Glomerular visceral epithelial cell (primary cell): ENCODE measurements at regions not wholly inside any gene's neighbourhood (a gene's known extent, or its start where the extent isn't known, plus 50 kb on each side); places are given as distances from the start of the nearest gene placed in this dataset.
"Not testable (repeated sequence)": the region's sequence is repeated elsewhere in the genome, so short reads cannot be mapped to it uniquely, and the experiment has no call there.

ENCODE experiments used
- DNase-seq: peaks from one replicate; pipeline ENCODE4 v3.0.0-alpha.2; 2016; ENCODE audit errors: extremely low spot score

DNA sequence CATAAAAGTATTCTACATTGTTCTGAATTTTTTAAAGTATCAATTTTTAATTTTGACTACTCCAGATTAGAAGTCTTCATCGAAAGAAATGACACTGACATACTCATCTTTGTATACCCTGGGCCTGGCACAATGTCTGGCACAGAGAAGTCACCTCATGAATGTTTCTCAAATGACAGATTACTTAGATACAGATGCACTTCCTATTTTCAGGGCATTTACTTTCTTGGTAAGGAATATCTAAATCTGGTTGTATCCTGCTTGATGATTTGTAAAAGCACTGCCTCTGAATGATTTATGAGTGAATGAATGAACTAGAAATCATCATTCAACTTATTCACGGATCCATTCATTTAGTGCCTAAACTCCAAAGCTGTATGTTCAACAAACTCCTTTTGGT, 1784.7 kb downstream of the LRRC4C start:
- no peak for DNase-seq

DNA sequence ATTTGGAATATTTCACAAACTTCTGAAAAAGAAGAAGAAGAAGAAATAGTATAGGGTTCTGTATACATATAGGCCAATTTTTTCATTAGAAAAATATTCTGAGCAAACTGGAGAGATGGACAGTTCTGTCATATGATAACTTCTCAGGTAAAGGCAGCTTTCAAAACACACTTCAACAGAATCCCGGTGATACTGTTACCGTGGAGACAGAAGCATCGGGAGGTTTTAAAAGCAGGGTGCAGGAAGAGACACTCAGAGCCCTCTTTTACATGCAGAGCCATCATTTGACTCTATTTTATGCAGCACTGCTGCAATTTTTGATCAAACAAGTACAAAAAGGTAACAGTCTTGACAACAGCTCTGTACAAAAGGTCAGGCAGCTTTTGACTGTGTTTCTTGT, 1785.4 kb downstream of the LRRC4C start:
- no peak for DNase-seq

DNA sequence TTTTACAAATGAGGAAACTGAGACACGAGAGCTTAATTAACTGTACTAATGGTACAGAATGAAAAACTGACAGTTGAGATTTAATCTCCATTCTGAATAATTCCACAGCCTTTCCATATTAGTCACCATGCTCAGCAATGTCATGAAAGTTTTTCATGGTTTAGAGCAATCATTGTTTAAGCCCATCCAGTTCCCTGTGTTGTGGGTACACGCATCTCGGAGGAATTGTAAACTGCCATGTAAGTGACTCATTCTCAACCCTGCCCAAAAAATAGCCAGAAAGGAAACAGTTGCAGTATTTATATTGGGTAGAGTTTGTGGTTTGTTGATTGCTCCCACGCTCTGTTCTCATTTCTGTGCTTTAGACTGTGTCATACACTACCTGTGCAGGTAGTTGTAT, 1790.8 kb downstream of the LRRC4C start:
- DNase-seq: no peak

DNA sequence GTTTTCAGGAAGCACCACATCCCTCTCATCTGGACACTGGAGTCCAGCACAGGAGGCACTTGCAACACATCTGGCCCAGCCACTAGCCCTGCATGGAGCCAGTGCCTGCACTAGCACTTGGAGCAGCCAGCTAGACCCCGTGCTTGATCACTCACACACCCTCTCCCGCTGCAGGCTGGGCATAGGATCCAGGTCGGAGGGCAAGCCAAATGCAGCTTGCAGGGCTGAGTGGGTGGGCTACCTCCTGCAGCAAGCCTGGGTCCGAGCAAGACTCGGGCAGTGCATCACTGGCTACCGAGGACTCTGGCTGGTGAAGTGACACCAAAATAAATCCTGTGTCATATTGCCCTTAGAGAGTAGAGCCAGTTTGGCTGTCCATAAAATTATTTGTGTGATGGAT, 1795.4 kb downstream of the LRRC4C start:
- DNase-seq: no peak

DNA sequence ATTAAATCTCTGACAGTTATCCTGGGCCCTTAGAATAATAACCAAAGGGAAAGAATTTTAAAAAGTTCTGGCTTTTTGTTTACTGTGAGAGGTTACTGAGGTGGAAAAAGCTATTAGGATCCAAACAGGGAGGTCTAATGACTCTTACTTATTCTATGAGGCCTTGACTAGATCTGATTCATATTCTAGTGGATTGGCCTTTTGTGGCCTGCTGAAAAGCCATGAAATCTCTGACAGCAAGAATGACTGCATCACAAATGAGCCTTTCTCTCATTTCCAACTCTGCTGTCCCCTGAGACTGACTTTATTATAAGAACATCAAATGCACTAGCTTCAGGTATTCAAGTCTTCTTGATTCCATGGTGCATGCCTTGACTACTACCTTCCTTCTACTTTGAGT, 1797.6 kb downstream of the LRRC4C start:
- no peak for DNase-seq

DNA sequence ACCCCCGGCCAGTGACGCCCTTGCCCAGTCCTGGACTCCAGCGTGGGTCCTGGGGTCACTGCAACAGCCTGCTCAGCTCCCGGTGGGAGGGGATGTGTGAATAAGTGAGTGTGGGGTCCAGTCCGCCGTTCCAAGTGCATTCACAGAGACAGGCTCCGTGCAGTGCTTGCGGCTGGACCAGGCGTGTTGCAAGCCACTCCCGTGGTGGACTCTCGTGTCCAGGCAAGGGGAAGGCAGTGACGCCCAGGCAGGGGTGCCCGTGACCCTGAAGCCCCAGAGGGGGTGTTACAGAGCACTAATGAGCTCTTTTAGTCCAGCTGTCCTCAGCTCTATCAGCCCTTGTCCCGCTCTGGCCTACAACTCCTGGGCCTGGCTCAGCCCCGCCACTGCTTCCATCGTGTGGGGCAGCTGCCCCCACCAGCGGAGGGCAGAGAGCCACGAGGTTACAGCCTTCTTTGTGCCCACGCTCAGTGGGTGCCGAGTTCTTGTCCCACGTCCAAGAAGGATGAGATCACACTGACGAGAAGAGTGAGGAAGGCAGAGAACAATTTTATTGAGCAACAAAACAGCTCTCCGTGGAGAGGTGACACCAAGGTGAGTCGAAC, 1807.5 kb downstream of the LRRC4C start:
- DNase-seq: no peak

DNA sequence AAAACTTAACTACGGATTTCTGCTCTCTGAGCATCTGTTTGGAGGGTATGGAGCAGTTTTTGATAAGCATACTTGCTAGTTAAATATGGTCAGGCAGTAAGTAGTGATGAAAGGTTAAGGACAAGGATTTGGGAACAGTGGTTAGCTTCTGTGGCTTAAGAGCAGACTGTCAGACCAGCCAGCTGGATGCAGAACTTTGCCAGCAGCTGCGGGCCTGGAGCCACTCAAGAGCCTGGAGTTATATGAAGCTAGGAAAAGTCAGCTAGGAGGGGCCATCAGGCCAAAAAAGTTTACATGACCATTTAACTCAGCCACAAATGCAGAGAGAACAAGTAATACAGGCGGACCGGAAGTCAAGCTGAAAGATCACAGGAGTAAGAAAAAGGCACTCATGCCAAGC, 1817.7 kb downstream of the LRRC4C start:
- no peak for DNase-seq

DNA sequence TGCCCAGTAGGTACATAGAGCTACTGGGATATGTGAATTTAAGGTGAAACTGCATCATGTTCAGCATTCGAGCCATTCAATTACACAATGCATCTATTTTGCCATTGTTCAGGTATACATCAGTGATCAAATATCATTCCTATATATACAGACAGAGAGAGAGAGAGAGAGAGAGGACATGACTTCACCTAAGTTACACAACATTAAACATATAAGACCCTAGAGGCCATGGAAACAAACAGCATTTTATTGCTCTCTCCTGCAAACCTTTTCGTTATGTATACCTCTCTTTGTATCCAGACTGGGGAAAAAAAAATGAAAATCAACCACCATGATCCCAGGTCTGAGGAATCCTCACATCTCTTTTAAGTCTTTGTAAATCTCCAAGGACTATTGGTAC, 1829.1 kb downstream of the LRRC4C start:
- DNase-seq: no peak

DNA sequence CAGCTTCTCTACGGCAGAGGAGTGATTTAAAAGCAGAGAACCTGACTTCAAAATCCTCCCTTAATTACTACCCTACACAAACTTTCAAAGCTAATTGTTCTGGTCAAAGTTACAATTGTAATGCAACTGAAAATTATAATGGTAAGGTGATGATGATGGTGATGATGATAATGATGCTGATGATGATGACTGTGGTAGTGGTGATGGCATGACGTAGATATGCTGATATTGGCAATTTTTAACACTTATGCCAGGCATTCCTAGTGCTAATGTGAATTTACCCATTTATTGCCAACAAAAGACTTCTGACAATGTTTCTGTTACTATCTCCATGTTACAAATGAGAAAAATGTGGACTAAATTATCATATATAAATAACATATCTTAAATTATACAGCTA, 1831.1 kb downstream of the LRRC4C start:
- DNase-seq: no peak

DNA sequence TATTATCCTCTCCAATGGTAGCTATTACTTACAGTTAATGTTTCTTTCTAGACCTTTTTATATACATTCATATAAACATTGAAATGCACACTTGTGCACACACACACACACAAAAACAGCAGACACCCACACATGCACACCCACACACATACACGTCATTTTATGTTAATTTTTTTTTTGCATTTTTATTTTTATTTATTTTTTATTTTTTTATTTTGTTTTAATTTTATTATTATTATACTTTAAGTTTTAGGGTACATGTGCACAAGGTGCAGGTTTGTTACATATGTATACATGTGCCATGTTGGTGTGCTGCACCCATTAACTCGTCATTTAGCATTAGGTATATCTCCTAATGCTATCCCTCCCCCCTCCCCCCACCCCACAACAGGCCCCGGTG, 1839.1 kb downstream of the LRRC4C start:
- not testable (repeated sequence) for DNase-seq

DNA sequence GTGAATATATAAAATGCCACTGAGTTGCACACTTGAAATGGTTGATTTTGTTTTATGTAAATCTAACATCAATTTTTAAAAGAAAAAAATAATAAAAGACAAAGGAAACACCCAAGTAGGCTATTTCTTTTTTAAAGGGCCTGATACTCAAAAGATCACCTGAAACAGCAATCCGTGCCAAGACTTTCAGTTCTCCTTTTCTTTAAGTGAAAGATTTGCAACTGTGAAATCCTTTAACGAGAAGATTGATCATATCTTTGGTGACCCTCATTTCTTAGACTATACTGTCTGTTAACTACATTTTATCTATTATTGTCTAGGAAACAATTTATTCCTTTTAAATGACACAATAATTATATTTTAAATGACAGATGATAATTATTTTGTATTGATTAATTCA, 1841.5 kb downstream of the LRRC4C start:
- no peak for DNase-seq

DNA sequence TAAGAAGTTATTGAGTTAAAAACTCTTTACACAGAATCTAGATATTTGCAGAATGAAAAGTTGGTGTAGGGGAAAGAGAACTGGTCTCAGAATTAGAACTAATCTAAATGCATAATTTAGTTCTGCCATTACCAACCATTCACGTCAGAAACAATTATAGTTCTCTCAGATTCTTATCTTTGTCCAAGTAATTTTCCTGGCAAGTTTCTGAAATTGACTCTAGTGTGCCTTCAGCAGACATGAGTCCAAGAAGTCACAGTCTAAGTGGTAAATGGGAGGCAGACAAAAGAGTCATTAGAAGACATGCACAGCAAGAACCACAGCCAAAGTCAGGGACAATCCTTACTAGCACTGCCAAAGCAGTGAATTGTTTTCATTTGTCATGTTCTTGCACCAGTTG, 1870.1 kb downstream of the LRRC4C start:
- no peak for DNase-seq

DNA sequence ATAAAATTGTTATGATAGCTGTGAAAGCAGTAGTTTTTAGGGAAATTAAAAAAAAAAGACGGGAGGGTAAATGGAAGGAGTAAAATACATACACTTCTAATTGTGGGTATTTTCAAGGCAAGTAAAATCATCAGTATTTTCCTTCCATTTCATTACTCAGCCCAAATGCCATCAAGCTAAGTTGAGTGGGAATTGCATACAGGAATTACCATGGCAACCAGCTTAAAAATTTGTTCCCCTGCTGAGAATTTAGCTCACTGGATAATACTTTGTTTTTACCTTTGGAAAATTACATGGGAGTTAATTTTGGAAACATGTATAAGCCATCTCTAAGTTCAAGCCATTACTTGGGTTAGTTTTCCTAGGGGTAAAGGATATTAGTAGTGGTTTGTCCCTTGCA, 1873.4 kb downstream of the LRRC4C start:
- DNase-seq: no peak

DNA sequence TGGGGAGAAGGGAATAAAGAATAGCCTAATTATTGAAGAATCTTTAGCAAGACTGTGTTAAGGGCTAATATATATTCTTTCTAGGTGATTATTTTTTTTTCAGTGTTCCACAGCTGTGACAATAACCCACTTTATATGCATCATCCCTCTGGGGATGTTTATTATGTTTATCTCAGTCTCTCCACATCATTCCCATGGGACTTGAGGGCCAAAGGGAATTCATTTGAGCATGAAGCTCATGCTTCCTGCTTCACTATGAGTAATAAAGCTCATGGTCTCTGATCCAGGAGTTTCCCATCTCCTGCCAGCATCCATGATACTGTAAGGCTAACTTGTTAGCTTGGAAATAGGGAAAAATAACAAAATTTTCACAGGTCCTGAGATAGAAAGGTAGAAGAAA, 1888.4 kb downstream of the LRRC4C start:
- no peak for DNase-seq

DNA sequence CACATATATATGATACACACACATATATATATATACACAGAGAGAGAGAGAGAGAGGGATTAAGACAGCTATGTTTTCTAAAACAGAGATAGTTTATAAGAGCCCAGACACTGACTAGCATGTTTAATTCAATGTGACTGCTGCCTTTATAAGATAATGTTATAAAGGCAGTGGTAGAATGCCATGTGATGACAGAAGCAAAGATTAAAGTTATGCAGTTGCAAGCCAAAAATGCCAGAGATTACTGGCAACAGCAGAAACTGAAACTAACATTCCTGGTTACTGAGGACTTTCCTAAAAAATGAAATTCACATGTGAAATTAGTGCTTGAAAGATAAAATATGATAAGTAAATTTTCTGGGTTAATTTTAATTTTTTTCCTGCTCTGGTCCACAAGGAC, 1888.9 kb downstream of the LRRC4C start:
- DNase-seq: no peak

DNA sequence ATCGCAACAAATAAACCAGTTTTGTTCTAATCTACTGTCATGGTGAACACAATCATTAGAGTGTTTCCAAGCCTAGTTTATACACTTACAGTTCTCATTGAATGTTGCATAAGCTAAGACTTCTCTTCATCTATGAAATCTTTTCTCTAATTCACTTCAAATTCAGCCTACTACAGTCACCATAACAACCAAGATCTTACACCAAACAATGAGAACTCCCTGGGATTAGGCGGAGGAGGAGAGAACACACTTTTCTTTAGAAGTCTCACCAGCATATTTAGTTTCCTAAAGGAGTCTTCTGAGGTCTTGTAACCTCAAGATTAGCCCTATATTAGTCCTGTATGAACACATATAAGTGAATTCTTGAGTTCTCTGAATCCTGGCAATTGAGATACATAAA, 1889.7 kb downstream of the LRRC4C start:
- DNase-seq: no peak

DNA sequence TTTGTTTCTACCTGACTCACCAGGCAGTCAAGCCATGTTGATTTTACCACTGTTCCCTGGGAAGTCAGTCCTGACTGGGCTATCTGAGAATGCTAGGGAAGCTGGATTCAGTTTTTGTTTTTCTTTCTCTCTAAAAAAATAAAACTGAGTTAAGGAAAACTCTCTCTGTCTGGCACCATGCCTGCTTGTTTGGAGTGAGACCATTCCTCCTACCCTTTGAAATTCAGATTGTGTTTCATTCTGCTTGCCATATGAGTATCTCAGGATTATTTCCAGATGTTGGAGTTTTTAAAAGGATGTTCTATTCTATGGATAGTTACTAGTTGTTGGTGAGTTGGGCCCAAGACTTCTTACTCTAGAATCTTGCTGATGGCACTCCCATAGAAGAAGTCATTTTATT, 1917.0 kb downstream of the LRRC4C start:
- DNase-seq: no peak

DNA sequence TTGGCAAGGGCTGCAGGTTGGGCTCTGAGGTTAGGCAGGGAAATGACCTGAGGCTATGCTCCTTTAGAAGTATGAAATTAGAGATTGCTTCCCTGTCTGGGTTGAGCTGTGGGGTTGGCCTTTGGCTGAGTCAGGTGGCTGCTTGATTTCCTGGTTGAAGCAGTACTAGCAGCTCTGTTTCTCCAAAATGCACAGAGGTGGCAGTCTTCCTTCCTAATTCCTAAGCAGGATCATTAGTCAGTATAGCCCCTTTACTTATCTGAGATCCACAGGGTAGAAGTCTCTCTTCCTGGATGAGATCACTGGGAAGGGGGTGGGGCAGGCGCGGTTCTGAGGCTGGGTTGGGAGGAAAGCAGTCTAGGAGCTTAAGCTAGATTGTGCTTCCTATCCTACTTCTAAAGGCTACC, 1917.5 kb downstream of the LRRC4C start:
- DNase-seq: no peak

DNA sequence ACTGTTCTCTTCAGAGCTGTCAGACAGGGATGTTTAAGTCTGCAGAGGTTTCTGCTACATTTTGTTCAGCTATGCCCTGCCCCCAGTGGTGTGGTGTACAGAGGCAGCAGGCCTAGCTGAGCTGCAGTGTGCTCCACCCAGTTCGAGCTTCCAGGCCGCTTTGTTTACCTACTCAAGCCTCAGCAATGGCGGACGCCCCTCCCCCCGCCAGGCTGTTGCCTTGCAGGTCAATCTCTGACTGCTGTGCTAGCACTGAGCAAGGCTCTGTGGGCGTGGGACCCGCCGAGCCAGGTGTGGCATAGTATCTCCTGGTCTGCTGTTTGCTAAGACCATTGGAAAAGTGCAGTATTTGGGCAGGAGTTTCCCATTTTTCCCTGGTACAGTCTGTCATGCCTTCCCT, 1923.1 kb downstream of the LRRC4C start:
- DNase-seq: not testable (repeated sequence)
